ENCODE measurements at regions not wholly inside any gene's neighbourhood (a gene's known extent, or its start where the extent isn't known, plus 50 kb on each side); places are given as distances from the start of the nearest gene placed in this dataset.

DNA sequence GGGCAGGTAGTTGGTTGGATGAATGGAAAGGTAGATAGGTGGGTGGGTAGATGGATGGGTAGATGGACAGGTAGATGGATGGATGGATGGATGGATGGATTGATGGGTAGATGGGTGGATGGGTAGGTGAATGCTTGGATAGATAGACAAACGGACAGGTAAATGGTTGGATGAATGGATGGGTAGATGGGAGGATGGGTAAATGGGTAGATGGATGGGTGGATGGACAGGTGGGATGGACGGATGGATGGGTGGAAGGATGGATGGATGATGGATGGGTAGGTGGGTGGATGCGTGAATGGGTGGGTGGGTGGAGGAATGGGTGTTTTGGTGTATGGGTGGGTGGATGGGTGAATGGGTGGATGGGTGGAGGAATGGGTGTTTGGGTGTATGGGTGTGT is 50.1 kb upstream of the ASAP2 start:
- FAIRE-seq: no peak
- TF ChIP-seq SPI1 (IDR thresholded peaks at IDR 0.05; ENCODE audit: low read depth, low read length) (no peak), POLR2AphosphoS5 (IDR thresholded peaks at IDR 0.05; ENCODE audit: low read depth, low read length) (no peak), POLR2A (IDR thresholded peaks at IDR 0.05; ENCODE audit: low read depth, low read length) (no peak), TAF1 (IDR thresholded peaks at IDR 0.05; ENCODE audit: low read depth, low read length) (no peak)
- no peak for DNase-seq (ENCODE audit: insufficient read length, low spot score)

DNA sequence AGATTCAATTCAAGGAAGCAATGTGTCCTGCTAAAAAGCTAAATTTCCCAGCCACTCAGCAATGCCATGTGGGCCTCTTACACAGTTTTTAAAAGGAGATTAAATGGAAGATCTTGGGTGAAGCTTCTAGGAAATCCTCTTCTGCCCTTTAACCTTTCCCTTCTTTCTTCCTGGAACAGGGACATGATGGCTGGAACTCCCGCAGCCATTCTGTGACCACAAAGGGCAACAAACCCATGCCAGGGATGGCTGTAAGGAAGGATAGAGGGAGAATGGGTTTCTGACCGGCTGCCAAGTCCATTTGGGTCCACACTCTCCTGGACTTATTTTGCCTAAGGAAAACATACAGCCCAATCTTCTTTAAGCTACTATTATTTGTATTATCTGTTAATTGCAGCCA is 52.6 kb upstream of the ASAP2 start:
- no peak for DNase-seq (ENCODE audit: insufficient read length, low spot score)
- no peak for FAIRE-seq
- TF ChIP-seq POLR2A (IDR thresholded peaks at IDR 0.05; ENCODE audit: low read depth, low read length): no peak
- no peak for TF ChIP-seq PAX5 (IDR thresholded peaks at IDR 0.05; ENCODE audit: insufficient read depth, low read length, severe bottlenecking)
- no peak for TF ChIP-seq POU2F2 (IDR thresholded peaks at IDR 0.05; ENCODE audit: low read depth, low read length)
- no peak for TF ChIP-seq POLR2AphosphoS5 (IDR thresholded peaks at IDR 0.05; ENCODE audit: low read depth, low read length)
- TF ChIP-seq TAF1 (IDR thresholded peaks at IDR 0.05; ENCODE audit: low read depth, low read length): no peak
- TF ChIP-seq SPI1 (IDR thresholded peaks at IDR 0.05; ENCODE audit: low read depth, low read length): no peak

DNA sequence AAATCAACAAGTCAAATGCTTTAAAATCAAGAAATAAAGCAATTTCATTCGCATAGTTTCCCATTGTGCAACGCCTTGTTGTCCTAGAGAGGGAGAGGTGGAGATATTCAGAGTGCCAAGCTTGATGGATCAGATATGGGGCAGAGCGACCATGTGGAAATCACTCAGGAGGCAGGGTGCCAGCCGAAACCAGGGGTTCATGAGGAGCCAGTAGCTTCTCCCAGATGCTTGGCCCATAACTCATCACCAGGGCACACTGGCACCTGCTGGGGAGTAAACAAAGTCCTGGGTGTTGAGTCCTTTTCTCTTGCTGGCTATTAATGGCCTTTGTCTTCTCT is 53.0 kb upstream of the ASAP2 start:
- FAIRE-seq (no peak), DNase-seq (ENCODE audit: insufficient read length, low spot score) (no peak)
- TF ChIP-seq TAF1 (IDR thresholded peaks at IDR 0.05; ENCODE audit: low read depth, low read length): no peak
- TF ChIP-seq POLR2AphosphoS5 (IDR thresholded peaks at IDR 0.05; ENCODE audit: low read depth, low read length): no peak
- TF ChIP-seq PAX5 (IDR thresholded peaks at IDR 0.05; ENCODE audit: insufficient read depth, low read length, severe bottlenecking): no peak
- TF ChIP-seq POLR2A (IDR thresholded peaks at IDR 0.05; ENCODE audit: low read depth, low read length): no peak
- no peak for TF ChIP-seq SPI1 (IDR thresholded peaks at IDR 0.05; ENCODE audit: low read depth, low read length)
- TF ChIP-seq POU2F2 (IDR thresholded peaks at IDR 0.05; ENCODE audit: low read depth, low read length): no peak

DNA sequence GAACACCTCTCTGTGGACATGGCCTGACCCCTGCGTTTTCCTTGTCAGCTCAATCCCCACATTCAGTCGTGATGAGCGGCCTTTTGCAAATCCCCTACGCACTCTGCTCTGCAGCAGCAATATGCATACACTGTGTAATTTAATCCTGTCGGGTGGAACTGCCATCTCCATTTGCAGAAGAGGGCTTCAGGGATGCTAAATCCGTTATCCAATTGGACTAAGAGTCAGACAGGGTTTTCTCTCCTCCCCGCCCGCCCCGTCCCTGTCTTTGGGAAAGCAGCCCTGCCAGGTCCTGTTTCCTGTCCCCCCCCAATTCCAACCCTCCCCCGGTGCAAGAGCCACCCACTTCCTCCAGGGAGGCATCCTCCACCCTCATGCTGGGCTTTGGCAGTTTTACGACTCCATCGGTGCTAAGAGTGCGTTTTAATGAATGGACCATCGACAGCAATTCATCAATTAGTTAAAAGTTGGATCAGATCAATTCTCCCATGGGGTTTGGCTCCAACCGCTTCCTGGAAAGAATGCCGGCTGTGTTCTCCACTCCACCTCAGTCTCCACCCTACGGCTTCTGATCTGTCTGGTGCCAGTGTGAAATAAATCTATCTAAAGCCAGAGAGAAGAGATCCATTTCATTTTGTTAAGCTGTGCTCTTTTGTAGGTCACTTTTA is 53.5 kb upstream of the ASAP2 start:
- FAIRE-seq (no peak), DNase-seq (ENCODE audit: insufficient read length, low spot score) (no peak)
- TF ChIP-seq PAX5 (IDR thresholded peaks at IDR 0.05; ENCODE audit: insufficient read depth, low read length, severe bottlenecking): no peak
- no peak for TF ChIP-seq SPI1 (IDR thresholded peaks at IDR 0.05; ENCODE audit: low read depth, low read length)
- TF ChIP-seq POLR2A (IDR thresholded peaks at IDR 0.05; ENCODE audit: low read depth, low read length): no peak
- TF ChIP-seq POU2F2 (IDR thresholded peaks at IDR 0.05; ENCODE audit: low read depth, low read length): no peak
- TF ChIP-seq POLR2AphosphoS5 (IDR thresholded peaks at IDR 0.05; ENCODE audit: low read depth, low read length): no peak
- no peak for TF ChIP-seq TAF1 (IDR thresholded peaks at IDR 0.05; ENCODE audit: low read depth, low read length)

DNA sequence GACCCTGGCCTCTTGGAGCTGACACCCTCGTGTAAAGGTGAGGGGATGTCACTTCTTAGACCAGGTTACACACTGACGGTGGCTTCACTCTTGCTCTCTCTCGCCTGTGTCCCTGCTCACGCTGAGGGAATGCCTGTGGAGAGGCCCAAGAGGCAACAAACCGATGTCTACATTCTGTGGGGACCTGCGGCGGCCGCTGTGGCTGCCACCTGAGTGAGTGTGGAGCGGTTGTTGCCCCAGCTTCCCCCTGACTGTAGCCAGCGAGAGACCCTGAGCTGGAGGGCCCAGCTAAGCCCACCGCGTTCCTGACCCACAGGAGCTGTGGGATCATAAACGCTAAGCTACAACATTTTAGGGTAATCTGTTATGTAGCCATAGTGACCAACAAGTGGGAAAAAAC is 55.7 kb upstream of the ASAP2 start:
- no peak for FAIRE-seq
- no peak for DNase-seq (ENCODE audit: insufficient read length, low spot score)
- TF ChIP-seq TAF1 (IDR thresholded peaks at IDR 0.05; ENCODE audit: low read depth, low read length) (no peak), POLR2A (IDR thresholded peaks at IDR 0.05; ENCODE audit: low read depth, low read length) (no peak)

DNA sequence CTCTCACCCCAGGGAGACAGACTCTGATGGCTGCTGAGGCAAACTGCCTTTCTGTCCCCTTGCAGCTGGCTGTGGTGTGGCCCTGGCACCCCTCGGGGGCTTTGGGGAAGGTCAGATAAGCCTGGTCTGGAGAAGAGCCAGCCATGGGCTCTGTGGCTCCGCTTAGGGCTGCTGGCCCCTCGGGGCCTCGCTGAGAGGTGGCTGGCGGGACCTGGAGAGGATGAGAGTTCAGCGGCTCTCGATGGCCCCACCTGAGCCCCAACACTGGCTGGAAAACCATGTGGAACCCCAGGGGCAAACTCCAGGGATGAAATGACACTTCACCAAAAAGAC is 56.1 kb upstream of the ASAP2 start:
- DNase-seq (ENCODE audit: insufficient read length, low spot score): no peak
- no peak for FAIRE-seq
- no peak for TF ChIP-seq POU2F2 (IDR thresholded peaks at IDR 0.05; ENCODE audit: low read depth, low read length)
- TF ChIP-seq PAX5 (IDR thresholded peaks at IDR 0.05; ENCODE audit: insufficient read depth, low read length, severe bottlenecking): no peak

DNA sequence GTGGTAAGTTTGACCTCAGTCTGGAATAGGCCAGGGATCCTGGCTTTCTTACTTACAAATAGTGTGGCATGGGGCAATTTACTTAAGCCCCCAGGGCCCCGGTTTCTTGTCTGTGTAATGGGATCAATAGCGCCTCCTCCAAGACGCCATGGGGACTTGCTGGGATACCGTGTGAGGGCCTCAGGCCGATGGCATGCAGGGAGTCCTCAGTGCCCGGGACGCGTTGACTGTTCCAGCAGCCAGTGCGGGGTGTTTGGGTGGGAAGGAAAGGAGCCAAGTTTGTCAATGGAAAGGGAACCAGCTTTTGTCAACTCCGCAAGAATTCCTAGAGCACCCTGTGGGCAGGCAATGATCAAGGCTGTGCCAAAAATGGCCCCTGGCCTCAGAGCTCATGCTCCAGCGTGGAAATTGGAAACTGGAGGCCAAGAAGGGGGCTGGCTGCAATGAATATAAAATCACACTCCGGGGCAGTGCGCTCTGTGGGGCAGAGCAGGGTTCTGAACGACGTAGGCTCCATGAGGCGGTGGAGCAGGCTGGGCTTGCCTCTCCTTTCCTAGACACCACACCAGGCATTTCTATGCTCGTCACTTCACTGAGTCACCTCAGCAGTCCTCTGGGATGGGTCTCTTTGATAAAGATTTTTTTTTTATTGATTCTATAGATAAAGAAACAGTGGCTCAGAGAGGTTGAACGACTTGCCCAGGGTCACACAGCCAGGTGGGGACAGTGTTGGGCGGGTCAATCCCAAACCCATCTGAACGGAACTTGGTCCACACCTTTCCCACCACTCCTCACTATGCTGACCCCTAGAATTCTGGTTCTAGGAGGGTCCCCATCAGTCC is 56.7 kb upstream of the ASAP2 start:
- TF ChIP-seq POLR2A (IDR thresholded peaks at IDR 0.05; ENCODE audit: low read depth, low read length) (no peak), POU2F2 (IDR thresholded peaks at IDR 0.05; ENCODE audit: low read depth, low read length) (no peak), SPI1 (IDR thresholded peaks at IDR 0.05; ENCODE audit: low read depth, low read length) (no peak), PAX5 (IDR thresholded peaks at IDR 0.05; ENCODE audit: insufficient read depth, low read length, severe bottlenecking) (no peak), POLR2AphosphoS5 (IDR thresholded peaks at IDR 0.05; ENCODE audit: low read depth, low read length) (no peak), TAF1 (IDR thresholded peaks at IDR 0.05; ENCODE audit: low read depth, low read length) (no peak)
- no peak for DNase-seq (ENCODE audit: insufficient read length, low spot score)
- no peak for FAIRE-seq

DNA sequence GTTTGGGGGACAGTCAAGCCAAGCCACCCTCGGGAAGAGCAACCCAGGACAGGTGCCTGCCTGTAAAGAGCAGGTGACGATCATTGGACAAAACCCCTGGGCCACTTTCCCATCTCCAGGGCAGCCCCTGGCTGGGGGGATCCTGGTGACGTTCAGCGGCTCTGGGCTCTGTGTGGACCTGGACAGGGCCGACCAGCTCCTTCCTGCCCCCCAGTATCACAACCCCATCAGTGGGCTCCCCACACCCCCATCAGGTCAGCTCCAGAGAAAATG is 57.3 kb upstream of the ASAP2 start:
- DNase-seq (ENCODE audit: insufficient read length, low spot score): no peak
- TF ChIP-seq SPI1 (IDR thresholded peaks at IDR 0.05; ENCODE audit: low read depth, low read length): no peak
- FAIRE-seq: no peak

DNA sequence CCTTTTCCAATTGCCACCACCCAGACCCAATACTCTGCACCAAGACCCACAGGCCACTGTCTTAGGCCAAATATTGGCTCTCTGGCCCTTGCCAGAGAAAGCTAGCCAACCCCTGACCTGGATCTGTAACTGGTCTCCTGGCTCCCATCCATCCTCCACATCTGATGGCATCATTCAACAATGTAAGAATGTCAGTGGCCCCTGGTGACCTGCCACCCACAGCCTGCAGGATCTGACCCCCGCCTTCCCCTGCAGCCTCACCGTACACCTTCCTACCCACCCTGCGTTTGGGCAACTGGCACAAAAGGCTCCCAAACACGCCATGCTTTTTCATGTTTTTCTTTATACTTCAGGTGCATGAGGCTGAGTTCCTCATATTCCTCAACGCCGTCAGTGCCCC is 60.0 kb upstream of the ASAP2 start:
- DNase-seq (ENCODE audit: insufficient read length, low spot score): no peak
- no peak for TF ChIP-seq TAF1 (IDR thresholded peaks at IDR 0.05; ENCODE audit: low read depth, low read length)
- TF ChIP-seq PAX5 (IDR thresholded peaks at IDR 0.05; ENCODE audit: insufficient read depth, low read length, severe bottlenecking): no peak
- TF ChIP-seq POU2F2 (IDR thresholded peaks at IDR 0.05; ENCODE audit: low read depth, low read length): no peak
- TF ChIP-seq POLR2A (IDR thresholded peaks at IDR 0.05; ENCODE audit: low read depth, low read length): no peak
- no peak for TF ChIP-seq POLR2AphosphoS5 (IDR thresholded peaks at IDR 0.05; ENCODE audit: low read depth, low read length)
- no peak for TF ChIP-seq SPI1 (IDR thresholded peaks at IDR 0.05; ENCODE audit: low read depth, low read length)
- no peak for FAIRE-seq

DNA sequence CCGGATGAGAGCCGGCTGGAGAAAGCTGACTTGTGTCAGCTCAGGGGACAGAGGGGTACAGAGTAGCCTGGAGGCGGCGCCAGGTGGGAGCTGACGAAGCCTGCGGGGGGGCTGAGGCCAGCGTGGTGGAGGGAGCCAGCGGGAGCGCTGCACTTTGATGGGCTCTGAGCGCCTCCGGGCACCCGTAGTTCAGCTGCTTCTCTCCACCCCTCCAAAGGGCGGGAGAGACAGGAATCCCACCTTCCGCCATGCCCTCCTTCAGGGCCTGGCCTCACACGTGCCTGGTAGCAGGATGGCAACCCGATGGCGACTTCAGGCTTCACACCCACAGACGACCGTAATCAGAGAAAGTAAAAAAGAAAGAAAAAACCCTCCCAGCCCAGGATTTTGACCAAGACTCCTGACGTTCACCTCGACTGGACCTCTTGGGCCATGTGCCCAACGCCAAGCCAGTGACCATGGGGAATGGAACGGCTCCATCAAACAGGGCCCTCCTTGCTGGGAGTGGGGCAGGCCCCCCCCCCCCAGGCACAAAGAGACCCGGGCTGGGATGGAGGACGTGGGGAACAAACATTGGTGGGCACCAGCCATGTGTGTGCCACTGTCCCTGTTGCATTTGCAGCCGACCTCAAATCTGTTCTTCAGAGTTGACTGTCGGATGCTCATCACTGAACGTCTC is 60.7 kb upstream of the ASAP2 start:
- no peak for TF ChIP-seq POLR2AphosphoS5 (IDR thresholded peaks at IDR 0.05; ENCODE audit: low read depth, low read length)
- no peak for FAIRE-seq

More for the DNA sequence above, 60.7 kb upstream of the ASAP2 start:
- no peak for DNase-seq (ENCODE audit: insufficient read length, low spot score)
